ENCODE measurements at regions not wholly inside any gene's neighbourhood (a gene's known extent, or its start where the extent isn't known, plus 50 kb on each side); places are given as distances from the start of the nearest gene placed in this dataset.

- DNase-seq: no peak
These were observed 1112.3 kb downstream of the KCNT2 start for GRCh38 chr1:195495720-195496635.

- DNase-seq: no peak
These were observed 1126.1 kb downstream of the KCNT2 start for GRCh38 chr1:195482137-195482536.

GRCh38 chr1:195481293-195481692 is 1126.9 kb downstream of the KCNT2 start:
- no peak for DNase-seq

GRCh38 chr1:195475568-195475967 is 1132.7 kb downstream of the KCNT2 start:
- DNase-seq: no peak

GRCh38 chr1:195472291-195472690 is 1135.9 kb downstream of the KCNT2 start:
- DNase-seq: no peak

GRCh38 chr1:195466639-195467038 is 1141.6 kb downstream of the KCNT2 start:
- DNase-seq: no peak

GRCh38 chr1:195462646-195463045 is 1145.6 kb downstream of the KCNT2 start:
- no peak for DNase-seq

GRCh38 chr1:195462152-195462551 is 1146.1 kb downstream of the KCNT2 start:
- DNase-seq: no peak

GRCh38 chr1:195458365-195458764 is 1149.9 kb downstream of the KCNT2 start:
- DNase-seq: no peak

GRCh38 chr1:195450794-195451193 is 1157.4 kb downstream of the KCNT2 start:
- no peak for DNase-seq

- DNase-seq: no peak
These were observed 1168.6 kb downstream of the KCNT2 start for GRCh38 chr1:195439661-195440060.

- DNase-seq: no peak
These were observed 1173.6 kb downstream of the KCNT2 start for GRCh38 chr1:195434566-195435203.

- no peak for DNase-seq
These were observed 1177.4 kb downstream of the KCNT2 start for GRCh38 chr1:195430826-195431225.

GRCh38 chr1:195428927-195429326 is 1179.3 kb downstream of the KCNT2 start:
- DNase-seq: no peak

GRCh38 chr1:195415584-195415983 is 1192.7 kb downstream of the KCNT2 start:
- DNase-seq: no peak

- DNase-seq: no peak
These were observed 1213.7 kb downstream of the KCNT2 start for GRCh38 chr1:195394567-195394966.

- no peak for DNase-seq
These were observed 1232.0 kb downstream of the KCNT2 start for GRCh38 chr1:195376190-195376589.

- peak; percentile 87 for DNase-seq
These were observed 1234.4 kb downstream of the KCNT2 start for GRCh38 chr1:195373856-195374255.

- no peak for DNase-seq
These were observed 1263.1 kb downstream of the KCNT2 start for GRCh38 chr1:195345149-195345548.

- no peak for DNase-seq
These were observed 1270.6 kb downstream of the KCNT2 start for GRCh38 chr1:195337646-195338045.

GRCh38 chr1:195336812-195337211 is 1271.4 kb downstream of the KCNT2 start:
- no peak for DNase-seq

- DNase-seq: no peak
These were observed 1272.7 kb downstream of the KCNT2 start for GRCh38 chr1:195335541-195335940.

GRCh38 chr1:195332102-195332501 is 1276.1 kb downstream of the KCNT2 start:
- DNase-seq: no peak

- no peak for DNase-seq
These were observed 1279.6 kb downstream of the KCNT2 start for GRCh38 chr1:195328681-195329080.

Data from NCI-H446 treated with DMSO at 0.1 percent for 48 hours (cell line).